ENCODE measurements at regions not wholly inside any gene's neighbourhood (a gene's known extent, or its start where the extent isn't known, plus 50 kb on each side); places are given as distances from the start of the nearest gene placed in this dataset.
"Not testable (repeated sequence)": the region's sequence is repeated elsewhere in the genome, so short reads cannot be mapped to it uniquely, and the experiment has no call there.

GRCh38 chr10:64786989-64787388 is 1265.8 kb downstream of the REEP3 start:
- TF ChIP-seq ISL1 (CRISPR knock-in tag; IDR thresholded peaks at IDR 0.05) (no peak), TCF4 (CRISPR knock-in tag; IDR thresholded peaks at IDR 0.05; ENCODE audit: borderline replicate concordance) (no peak), CREB5 (CRISPR knock-in tag; IDR thresholded peaks at IDR 0.05; ENCODE audit: low read depth) (no peak), CSRNP3 (CRISPR knock-in tag; IDR thresholded peaks at IDR 0.05) (no peak), SNAI2 (CRISPR knock-in tag; IDR thresholded peaks at IDR 0.05) (no peak), ESRRG (CRISPR knock-in tag; IDR thresholded peaks at IDR 0.05) (no peak), BACH2 (CRISPR knock-in tag; IDR thresholded peaks at IDR 0.05; ENCODE audit: borderline replicate concordance) (no peak), CSDC2 (CRISPR knock-in tag; IDR thresholded peaks at IDR 0.05) (no peak), RARB (CRISPR knock-in tag; IDR thresholded peaks at IDR 0.05) (no peak), ZFP3 (CRISPR knock-in tag; IDR thresholded peaks at IDR 0.05) (no peak), TOX (CRISPR knock-in tag; IDR thresholded peaks at IDR 0.05; ENCODE audit: borderline replicate concordance) (no peak)
- no peak for ATAC-seq

- no peak for TF ChIP-seq BACH2 (CRISPR knock-in tag; IDR thresholded peaks at IDR 0.05; ENCODE audit: borderline replicate concordance)
- TF ChIP-seq TOX (CRISPR knock-in tag; IDR thresholded peaks at IDR 0.05; ENCODE audit: borderline replicate concordance): no peak
- TF ChIP-seq CSRNP3 (CRISPR knock-in tag; IDR thresholded peaks at IDR 0.05): no peak
- no peak for TF ChIP-seq RARB (CRISPR knock-in tag; IDR thresholded peaks at IDR 0.05)
- no peak for TF ChIP-seq SNAI2 (CRISPR knock-in tag; IDR thresholded peaks at IDR 0.05)
- TF ChIP-seq PPARA (CRISPR knock-in tag; IDR thresholded peaks at IDR 0.05; ENCODE audit: borderline replicate concordance): no peak
- no peak for TF ChIP-seq ZFP3 (CRISPR knock-in tag; IDR thresholded peaks at IDR 0.05)
- TF ChIP-seq OSR1 (CRISPR knock-in tag; IDR thresholded peaks at IDR 0.05): no peak
- no peak for TF ChIP-seq TSHZ2 (CRISPR knock-in tag; IDR thresholded peaks at IDR 0.05)
- TF ChIP-seq PATZ1 (CRISPR knock-in tag; IDR thresholded peaks at IDR 0.05; ENCODE audit: borderline replicate concordance): no peak
- no peak for TF ChIP-seq ZNF70 (CRISPR knock-in tag; IDR thresholded peaks at IDR 0.05)
- no peak for TF ChIP-seq CREB5 (CRISPR knock-in tag; IDR thresholded peaks at IDR 0.05; ENCODE audit: low read depth)
- TF ChIP-seq CSDC2 (CRISPR knock-in tag; IDR thresholded peaks at IDR 0.05): no peak
- no peak for ATAC-seq
Measured at GRCh38 chr10:64795847-64796246, 1274.6 kb downstream of the REEP3 start.

GRCh38 chr10:64798297-64798696 is 1277.1 kb downstream of the REEP3 start:
- ATAC-seq: no peak
- peak; percentile 33; the same call in 1 of the 2 replicates for TF ChIP-seq TSHZ2 (CRISPR knock-in tag; IDR thresholded peaks at IDR 0.05)
- no peak for TF ChIP-seq ZFP3 (CRISPR knock-in tag; IDR thresholded peaks at IDR 0.05)

- ATAC-seq: not testable (repeated sequence)
Measured at GRCh38 chr10:64808233-64808632, 1287.0 kb downstream of the REEP3 start.

GRCh38 chr10:64810046-64810445 is 1288.8 kb downstream of the REEP3 start:
- not testable (repeated sequence) for ATAC-seq
